Esophagus squamous epithelium (tissue), 5 donors: ENCODE measurements at regions not wholly inside any gene's neighbourhood (a gene's known extent, or its start where the extent isn't known, plus 50 kb on each side); places are given as distances from the start of the nearest gene placed in this dataset.
A peak's percentile ranks its signal among the peaks of the same experiment; 100 is the strongest.

Experiments
- DNase-seq: peaks from one replicate; lab custom pipeline; 2025; lab: John Stamatoyannopoulos, UW
- H3K27ac ChIP-seq, 4 donors: fragments of 200-600 bp; sonication (generic); one replicate each; pipeline ENCODE4 v1.5.1; 2016 to 2019; ENCODE audit warnings: mild to moderate bottlenecking in 1 of 4
- H3K27me3 ChIP-seq, 4 donors: fragments of 200-600 bp; sonication (generic); 1 replicate in 3 of 4; 2 replicates in 1 of 4; pipeline versions ENCODE4 v1.5.1 to v1.6.0; 2017 to 2021; ENCODE audit warnings: antibody characterized with exemption in 1 of 4
- H3K36me3 ChIP-seq, 3 donors: fragments of 200-600 bp; sonication (generic); one replicate each; pipeline ENCODE4 v1.5.1; 2016 to 2019
- H3K4me1 ChIP-seq, 3 donors: fragments of 200-600 bp; sonication (generic); one replicate each; pipeline ENCODE4 v1.5.1; 2017 to 2019
- H3K4me3 ChIP-seq, 4 donors: fragments of 200-600 bp; sonication (generic); 1 replicate in 3 of 4; 2 replicates in 1 of 4; pipeline ENCODE4 v1.5.1; 2016 to 2019; ENCODE audit warnings: mild to moderate bottlenecking in 2 of 4, moderate library complexity in 1 of 4
- H3K9me3 ChIP-seq, 3 donors: fragments of 200-600 bp; sonication (generic); one replicate each; pipeline ENCODE4 v1.5.1; 2016 to 2019
- POLR2A ChIP-seq, 4 donors: fragments of 450-650 bp; IDR thresholded peaks; one replicate each; pipeline ENCODE4 v1.6.1; 2017; ENCODE audit warnings: antibody characterized with exemption in 4 of 4, mild to moderate bottlenecking in 4 of 4, moderate library complexity in 3 of 4
- WGBS, 2 donors: methylation state at CpG; one replicate each; pipeline ENCODE4 v1.1.5; 2018; 5-methylcytosine and 5-hydroxymethylcytosine counted together
- intact Hi-C: fragments of 100-400 bp; cut with DNase I; formaldehyde crosslinking; loops from one replicate; pipeline ENCODE4 v1.15.0; 2022
- TF ChIP-seq, protein P1 (sequence below), 6 experiments: fragments of 450-650 bp in 4 of 6; fragments of 200-600 bp in 2 of 6; sonication (generic) in 2 of 6; IDR thresholded peaks; one replicate each; pipeline ENCODE4 v1.5.1; 2016 to 2019; ENCODE audit warnings: antibody characterized with exemption in 6 of 6, mild to moderate bottlenecking in 4 of 6, moderate library complexity in 4 of 6
- donor health status: DM: yes; HTN: yes; CAD: no.

DNA sequence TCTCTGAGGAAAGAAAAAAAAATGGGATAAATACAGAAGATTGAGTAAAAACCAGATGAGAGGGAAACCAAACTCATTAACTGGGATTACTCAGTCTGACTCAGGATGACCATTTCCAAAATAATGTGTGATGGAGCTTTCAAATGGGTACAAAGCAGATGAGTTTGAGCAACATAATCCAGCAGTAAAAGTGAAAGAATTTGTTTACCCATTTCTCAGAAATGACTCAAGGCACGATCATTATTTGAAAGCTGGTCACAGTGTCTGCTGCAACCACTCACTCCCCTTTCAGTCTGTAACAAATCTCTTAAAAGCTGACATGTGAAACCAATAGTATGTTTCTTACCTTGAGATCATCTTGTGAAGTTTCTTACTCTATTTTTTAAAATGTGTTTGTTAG is 104.7 kb upstream of the KLF14 start:
- TF ChIP-seq, protein P1, sequence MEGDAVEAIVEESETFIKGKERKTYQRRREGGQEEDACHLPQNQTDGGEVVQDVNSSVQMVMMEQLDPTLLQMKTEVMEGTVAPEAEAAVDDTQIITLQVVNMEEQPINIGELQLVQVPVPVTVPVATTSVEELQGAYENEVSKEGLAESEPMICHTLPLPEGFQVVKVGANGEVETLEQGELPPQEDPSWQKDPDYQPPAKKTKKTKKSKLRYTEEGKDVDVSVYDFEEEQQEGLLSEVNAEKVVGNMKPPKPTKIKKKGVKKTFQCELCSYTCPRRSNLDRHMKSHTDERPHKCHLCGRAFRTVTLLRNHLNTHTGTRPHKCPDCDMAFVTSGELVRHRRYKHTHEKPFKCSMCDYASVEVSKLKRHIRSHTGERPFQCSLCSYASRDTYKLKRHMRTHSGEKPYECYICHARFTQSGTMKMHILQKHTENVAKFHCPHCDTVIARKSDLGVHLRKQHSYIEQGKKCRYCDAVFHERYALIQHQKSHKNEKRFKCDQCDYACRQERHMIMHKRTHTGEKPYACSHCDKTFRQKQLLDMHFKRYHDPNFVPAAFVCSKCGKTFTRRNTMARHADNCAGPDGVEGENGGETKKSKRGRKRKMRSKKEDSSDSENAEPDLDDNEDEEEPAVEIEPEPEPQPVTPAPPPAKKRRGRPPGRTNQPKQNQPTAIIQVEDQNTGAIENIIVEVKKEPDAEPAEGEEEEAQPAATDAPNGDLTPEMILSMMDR (IDR thresholded peaks at IDR 0.05): no peak
- no peak for TF ChIP-seq POLR2A (IDR thresholded peaks at IDR 0.05)
- intact Hi-C loops: no loop called here
- WGBS, 2 donors: 13 to 17% methylated on average over 1 of the region's 1 CpG

DNA sequence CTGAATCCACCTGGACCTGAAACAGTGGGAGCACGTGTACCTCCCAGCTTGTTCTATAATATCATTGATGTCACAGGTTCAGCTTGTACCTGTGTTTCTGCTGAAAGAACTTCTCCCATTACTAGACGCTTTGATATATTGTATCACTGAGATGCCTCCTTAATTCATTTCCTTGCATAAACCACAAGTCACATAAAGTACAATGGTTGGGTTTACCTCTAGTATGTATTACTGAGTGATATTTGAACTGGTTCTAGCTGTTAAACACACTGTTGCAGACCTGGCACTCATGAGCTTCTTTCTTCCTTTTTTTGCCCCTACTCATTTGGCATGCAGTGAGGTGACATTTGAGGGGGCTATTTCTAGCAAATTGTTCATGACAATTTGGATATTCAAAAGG is 106.6 kb upstream of the KLF14 start:
- peaks cover 0 to 8% (median 0%) of the 10 kb centered on the region in 4 donors for H3K27me3 ChIP-seq
- H3K9me3 ChIP-seq: no peaks in the 10 kb centered on the region
- intact Hi-C loops: no loop called here
- 85 to 91% methylated on average over 2 of the region's 2 CpGs for WGBS, 2 donors
- no peak overlapping the region for H3K27ac ChIP-seq
- DNase-seq: no peak
- TF ChIP-seq, protein P1 (IDR thresholded peaks at IDR 0.05): no peak
- no peak overlapping the region for H3K4me3 ChIP-seq
- no peaks in the 10 kb centered on the region for H3K36me3 ChIP-seq
- H3K4me1 ChIP-seq: peaks cover 0 to 20% (median 5%) of the 10 kb centered on the region in 3 donors

More for the DNA sequence above, 104.7 kb upstream of the KLF14 start:
- no peak overlapping the region for H3K4me3 ChIP-seq
- no peak for DNase-seq
- no peaks in the 10 kb centered on the region for H3K36me3 ChIP-seq
- H3K27me3 ChIP-seq: peaks cover 0 to 8% (median 0%) of the 10 kb centered on the region in 4 donors
- H3K27ac ChIP-seq: no peak overlapping the region
- H3K4me1 ChIP-seq: peaks cover 0 to 1% (median 0%) of the 10 kb centered on the region in 3 donors
- no peaks in the 10 kb centered on the region for H3K9me3 ChIP-seq

DNA sequence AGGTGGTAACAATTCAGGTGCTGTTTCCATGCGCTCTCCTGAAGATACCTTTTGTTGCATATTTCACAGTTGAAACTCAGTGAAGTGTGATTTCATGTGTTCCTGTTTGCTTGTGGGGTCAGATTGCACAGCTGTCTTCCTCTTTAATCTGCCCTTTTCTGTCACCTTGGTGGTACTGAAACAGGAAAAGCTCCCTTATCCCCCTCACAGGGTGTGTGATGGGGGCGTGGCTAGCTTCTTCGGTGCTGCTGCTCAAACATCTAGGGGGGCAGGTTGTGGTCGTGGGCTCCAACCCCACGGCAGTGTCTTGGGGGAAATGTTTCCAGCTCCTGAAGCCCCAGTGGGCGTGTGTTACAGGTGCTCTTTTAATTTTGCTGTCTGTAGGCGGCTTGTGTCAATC is 107.4 kb upstream of the KLF14 start:
- Histone ChIP-seq H3K36me3 (no peaks in the 10 kb centered on the region), H3K4me1 (peaks cover 0 to 24% (median 9%) of the 10 kb centered on the region in 3 donors), H3K9me3 (no peaks in the 10 kb centered on the region), H3K27ac (no peak overlapping the region), H3K4me3 (no peak overlapping the region), H3K27me3 (peaks cover 0 to 8% (median 0%) of the 10 kb centered on the region in 4 donors)
- TF ChIP-seq POLR2A (IDR thresholded peaks at IDR 0.05): no peak
- TF ChIP-seq, protein P1 (IDR thresholded peaks at IDR 0.05): no peak
- no peak for DNase-seq
- intact Hi-C loops: no loop called here
- 46 to 60% methylated on average over 2 to 6 of the region's 7 CpGs for WGBS, 2 donors

DNA sequence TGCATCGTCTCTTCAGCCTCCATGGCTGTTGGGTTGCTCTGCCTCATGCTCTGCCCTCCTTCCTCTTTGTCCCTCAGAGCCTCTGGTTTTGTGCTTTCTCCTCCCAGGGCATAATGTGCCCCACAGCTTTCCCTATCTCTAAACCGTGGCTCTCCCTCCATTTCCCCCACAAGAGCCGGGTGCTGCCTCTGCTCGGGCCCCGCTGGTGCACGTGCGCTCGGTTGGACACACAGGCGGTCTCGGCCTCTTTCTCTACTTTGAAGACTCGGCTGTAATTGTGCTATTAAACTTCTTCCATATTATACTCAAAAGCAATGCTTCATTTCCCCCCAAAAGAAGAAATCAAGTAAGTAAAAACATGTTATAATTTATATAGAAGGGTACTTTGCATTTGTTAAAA is 109.7 kb upstream of the KLF14 start:
- no peak for DNase-seq
- TF ChIP-seq POLR2A (IDR thresholded peaks at IDR 0.05): no peak
- Histone ChIP-seq H3K4me3 (no peak overlapping the region), H3K4me1 (peaks cover 0 to 24% (median 9%) of the 10 kb centered on the region in 3 donors), H3K36me3 (no peaks in the 10 kb centered on the region), H3K9me3 (no peaks in the 10 kb centered on the region), H3K27me3 (peaks cover 0 to 8% (median 0%) of the 10 kb centered on the region in 4 donors), H3K27ac (no peak overlapping the region)
- WGBS, 2 donors: 87 to 90% methylated on average over 11 of the region's 11 CpGs
- intact Hi-C loops: no loop called here

- Histone ChIP-seq H3K4me3 (no peak overlapping the region), H3K36me3 (no peaks in the 10 kb centered on the region), H3K9me3 (no peaks in the 10 kb centered on the region), H3K27ac (peak overlapping the region in 3 of 4 donors; percentile 32 to 58 (median 49)), H3K4me1 (peaks cover 0 to 24% (median 9%) of the 10 kb centered on the region in 3 donors), H3K27me3 (peaks cover 0 to 8% (median 0%) of the 10 kb centered on the region in 4 donors)
- intact Hi-C loops: no loop called here
- no peak for DNase-seq
- TF ChIP-seq POLR2A (IDR thresholded peaks at IDR 0.05): no peak
- TF ChIP-seq, protein P1 (IDR thresholded peaks at IDR 0.05): no peak
- 52 to 56% methylated on average over 11 of the region's 11 CpGs for WGBS, 2 donors
Observed at GRCh38 chr7:130844811-130845580, 111.0 kb upstream of the KLF14 start.
